A673 (cell line): ENCODE measurements at regions not wholly inside any gene's neighbourhood (a gene's known extent, or its start where the extent isn't known, plus 50 kb on each side); places are given as distances from the start of the nearest gene placed in this dataset.

Source experiments
- BruUV-seq: library from RNA; stranded (reverse); fragments of 400-500 nt; replicated peaks from 2 replicates; lab custom pipeline; 2021; lab: Mats Ljungman, UMichigan
- CTCF ChIA-PET: fragments of 300-600 bp; sonication (Branson Sonifier 250); formaldehyde crosslinking; loops from one replicate; lab custom pipeline; 2022; ENCODE audit warnings: antibody characterized with exemption; lab: Charles Lee
- POLR2A ChIA-PET: fragments of 300-600 bp; sonication (Branson Sonifier 250); formaldehyde crosslinking; loops from one replicate; lab custom pipeline; 2022; ENCODE audit warnings: antibody characterized with exemption; ENCODE audit not compliant: low non-redundant PET; lab: Charles Lee
- DNase-seq: peaks from one replicate; pipeline ENCODE4 v3.0.0-alpha.2; 2015; ENCODE audit warnings: low spot score
- H3K27ac ChIP-seq: fragments of 200-600 bp; sonication (generic); 2 replicates; pipeline ENCODE4 v1.5.1; 2016; ENCODE audit warnings: mixed run types, low read depth, mild to moderate bottlenecking, mixed read lengths, antibody characterized with exemption, low read length; ENCODE audit not compliant: poor library complexity, severe bottlenecking
- H3K27me3 ChIP-seq: fragments of 200-600 bp; sonication (generic); replicated peaks from 2 replicates; pipeline ENCODE4 v1.6.1; 2017; ENCODE audit warnings: mixed run types, low read depth, mild to moderate bottlenecking, mixed read lengths, antibody characterized with exemption, low read length; ENCODE audit not compliant: insufficient read depth, poor library complexity
- H3K36me3 ChIP-seq: fragments of 200-600 bp; sonication (generic); 2 replicates; pipeline ENCODE4 v1.6.1; 2016; ENCODE audit warnings: mixed run types, mild to moderate bottlenecking, mixed read lengths, antibody characterized with exemption, low read length; ENCODE audit not compliant: insufficient read depth, poor library complexity, severe bottlenecking
- H3K4me1 ChIP-seq: fragments of 200-600 bp; sonication (generic); 2 replicates; pipeline ENCODE4 v1.6.1; 2017; ENCODE audit warnings: mixed run types, mild to moderate bottlenecking, mixed read lengths, antibody characterized with exemption, low read length; ENCODE audit not compliant: insufficient read depth, poor library complexity, severe bottlenecking
- H3K4me3 ChIP-seq: fragments of 200-600 bp; sonication (generic); 2 replicates; pipeline ENCODE4 v1.5.1; 2016; ENCODE audit warnings: low read depth, mixed run types, mild to moderate bottlenecking, mixed read lengths, low read length; ENCODE audit not compliant: poor library complexity, severe bottlenecking
- H3K9me3 ChIP-seq: fragments of 200-600 bp; sonication (generic); 2 replicates; pipeline ENCODE4 v1.6.1; 2016; ENCODE audit warnings: mixed run types, low read depth, mild to moderate bottlenecking, mixed read lengths, antibody characterized with exemption, low read length; ENCODE audit not compliant: poor library complexity, severe bottlenecking
- CTCF ChIP-seq: fragments of 300-800, 200-600 bp; sonication (generic); conservative IDR thresholded peaks from 2 replicates; pipeline ENCODE4 v1.5.1; 2017; ENCODE audit warnings: low read depth, mild to moderate bottlenecking, antibody characterized with exemption, low read length, moderate library complexity, mixed read lengths
- EZH2 ChIP-seq: fragments of 200-600 bp; sonication (generic); IDR thresholded peaks from 2 replicates; pipeline ENCODE4 v1.6.1; 2017; ENCODE audit warnings: borderline replicate concordance, low read depth, mild to moderate bottlenecking, mixed read lengths, antibody characterized with exemption, low read length; ENCODE audit not compliant: poor library complexity, severe bottlenecking
- intact Hi-C: fragments of 100-400 bp; cut with micrococcal nuclease; formaldehyde crosslinking; loops from one replicate; pipeline ENCODE4 v1.10.0; 2022; ENCODE audit not compliant: unreplicated experiment

- intact Hi-C loops, result no loop called here
- no peak for DNase-seq
- no peaks in the 10 kb centered on the region for H3K27me3 ChIP-seq
- H3K4me1 ChIP-seq, result peaks cover 44% of the 10 kb centered on the region
- ChIA-PET CTCF (interaction anchor here (0.6 kb wide), 1 partner anchor 370 kb away, joined by 3 read pairs; no protein-coding TSS in a partner anchor), POLR2A (no interaction called here)
- TF ChIP-seq CTCF (no peak), EZH2 (no peak)
- H3K9me3 ChIP-seq, result no peaks in the 10 kb centered on the region
- H3K36me3 ChIP-seq, result no peaks in the 10 kb centered on the region
- no peak overlapping the region for H3K4me3 ChIP-seq
- H3K27ac ChIP-seq, result no peak overlapping the region
- BruUV-seq, result no TSS peak
Measured at GRCh38 chr15:88398011-88398410, 69.2 kb downstream of the MRPL46 start.

- peaks cover 39% of the 10 kb centered on the region for H3K4me1 ChIP-seq
- H3K9me3 ChIP-seq, result no peaks in the 10 kb centered on the region
- no peak for DNase-seq
- no peak for TF ChIP-seq EZH2
- no peak for TF ChIP-seq CTCF
- H3K27me3 ChIP-seq, result no peaks in the 10 kb centered on the region
- BruUV-seq, result no TSS peak
- no peaks in the 10 kb centered on the region for H3K36me3 ChIP-seq
- no peak overlapping the region for H3K27ac ChIP-seq
- no peak overlapping the region for H3K4me3 ChIP-seq
- intact Hi-C loops, result no loop called here
- CTCF ChIA-PET, result interaction anchor here (0.6 kb wide), 1 partner anchor 371 kb away, joined by 3 read pairs; no protein-coding TSS in a partner anchor
- POLR2A ChIA-PET, result no interaction called here
Measured at GRCh38 chr15:88397506-88397905, 69.7 kb downstream of the MRPL46 start.

GRCh38 chr15:88395872-88396781 lies 71.1 kb downstream of the MRPL46 start:
- intact Hi-C loops, result no loop called here
- Histone ChIP-seq H3K9me3 (no peaks in the 10 kb centered on the region), H3K27ac (no peak overlapping the region), H3K36me3 (no peaks in the 10 kb centered on the region), H3K27me3 (no peaks in the 10 kb centered on the region), H3K4me1 (peaks cover 25% of the 10 kb centered on the region), H3K4me3 (no peak overlapping the region)
- POLR2A ChIA-PET, result no interaction called here
- TF ChIP-seq CTCF (no peak), EZH2 (no peak)
- DNase-seq, result peak; percentile 80
- BruUV-seq, result no TSS peak
- CTCF ChIA-PET, result no interaction called here
